ENCODE measurements at regions not wholly inside any gene's neighbourhood (a gene's known extent, or its start where the extent isn't known, plus 50 kb on each side); places are given as distances from the start of the nearest gene placed in this dataset.

GRCh38 chr6:149134511-149134933, 183.0 kb upstream of the TAB2 start:
- H3K27ac ChIP-seq, result no peak overlapping the region
- TF ChIP-seq CTCF (IDR thresholded peaks at IDR 0.05), result no peak
- no peak for TF ChIP-seq ZFX (IDR thresholded peaks at IDR 0.05; ENCODE audit: borderline replicate concordance)

GRCh38 chr6:149135809-149136208, 181.7 kb upstream of the TAB2 start:
- no peak for TF ChIP-seq ZFX (IDR thresholded peaks at IDR 0.05; ENCODE audit: borderline replicate concordance)
- no peak for TF ChIP-seq CTCF (IDR thresholded peaks at IDR 0.05)
- H3K27ac ChIP-seq, result no peak overlapping the region

- no peak for TF ChIP-seq ZFX (IDR thresholded peaks at IDR 0.05; ENCODE audit: borderline replicate concordance)
- TF ChIP-seq CTCF (IDR thresholded peaks at IDR 0.05), result no peak
- no peak overlapping the region for H3K27ac ChIP-seq
These were observed 181.1 kb upstream of the TAB2 start for GRCh38 chr6:149136273-149136912.

GRCh38 chr6:149136913-149137286, 180.6 kb upstream of the TAB2 start:
- TF ChIP-seq ZFX (IDR thresholded peaks at IDR 0.05; ENCODE audit: borderline replicate concordance), result no peak
- no peak for TF ChIP-seq CTCF (IDR thresholded peaks at IDR 0.05)
- no peak overlapping the region for H3K27ac ChIP-seq

- TF ChIP-seq CTCF (IDR thresholded peaks at IDR 0.05) (no peak), ZFX (IDR thresholded peaks at IDR 0.05; ENCODE audit: borderline replicate concordance) (no peak)
- no peak overlapping the region for H3K27ac ChIP-seq
These were observed 179.9 kb upstream of the TAB2 start for GRCh38 chr6:149137594-149137993.

GRCh38 chr6:149138089-149138488, 179.4 kb upstream of the TAB2 start:
- no peak overlapping the region for H3K27ac ChIP-seq
- TF ChIP-seq CTCF (IDR thresholded peaks at IDR 0.05), result no peak
- TF ChIP-seq ZFX (IDR thresholded peaks at IDR 0.05; ENCODE audit: borderline replicate concordance), result no peak

GRCh38 chr6:149138699-149139294, 178.7 kb upstream of the TAB2 start:
- no peak overlapping the region for H3K27ac ChIP-seq
- TF ChIP-seq ZFX (IDR thresholded peaks at IDR 0.05; ENCODE audit: borderline replicate concordance) (no peak), CTCF (IDR thresholded peaks at IDR 0.05) (no peak)
